Esophagus muscularis mucosa (tissue), 4 donors: ENCODE measurements at regions not wholly inside any gene's neighbourhood (a gene's known extent, or its start where the extent isn't known, plus 50 kb on each side); places are given as distances from the start of the nearest gene placed in this dataset.

Source experiments
- CTCF ChIP-seq, 3 experiments: fragments of 200-600 bp in 2 of 3; fragments of 450-650 bp in 1 of 3; sonication (generic) in 2 of 3; IDR thresholded peaks; one replicate each; pipeline ENCODE4 v1.5.1; 2017 to 2019; ENCODE audit warnings: antibody characterized with exemption in 3 of 3, mild to moderate bottlenecking in 2 of 3, moderate library complexity in 1 of 3
- EP300 ChIP-seq: sonication (generic); formaldehyde crosslinking; IDR thresholded peaks from one replicate; pipeline ENCODE4 v1.6.1; 2017; ENCODE audit warnings: antibody characterized with exemption
- POLR2A ChIP-seq: fragments of 450-650 bp; IDR thresholded peaks from one replicate; pipeline ENCODE4 v1.6.1; 2017; ENCODE audit warnings: antibody characterized with exemption, moderate library complexity, mild to moderate bottlenecking, low read depth
- POLR2AphosphoS5 ChIP-seq, 2 donors: sonication (generic); formaldehyde crosslinking; IDR thresholded peaks; one replicate each; pipeline ENCODE4 v1.6.1; 2017; ENCODE audit warnings: antibody characterized with exemption in 2 of 2

- no peak for TF ChIP-seq CTCF (IDR thresholded peaks at IDR 0.05)
- no peak for TF ChIP-seq EP300
- TF ChIP-seq POLR2A = no peak
- TF ChIP-seq POLR2AphosphoS5 (IDR thresholded peaks at IDR 0.05) = no peak
These were observed 149.7 kb upstream of the FBXL17 start for GRCh38 chr5:108531367-108532128.
